Keratinocyte (primary cell): ENCODE measurements at regions not wholly inside any gene's neighbourhood (a gene's known extent, or its start where the extent isn't known, plus 50 kb on each side); places are given as distances from the start of the nearest gene placed in this dataset.

Experiments
- EZH2 ChIP-seq: IDR thresholded peaks from one replicate; pipeline ENCODE4 v1.6.1; 2012; ENCODE audit warnings: inconsistent platforms, mild to moderate bottlenecking, low read length, moderate library complexity
- TF ChIP-seq, protein P1 (sequence below), 3 experiments: IDR thresholded peaks in 1 of 3; conservative IDR thresholded peaks in 1 of 3; optimal IDR thresholded peaks in 1 of 3; 2 replicates in 2 of 3; 3 replicates in 1 of 3; pipeline versions ENCODE3 to v1.5.1; 2011; ENCODE audit warnings: low read length in 3 of 3, mild to moderate bottlenecking in 3 of 3, moderate library complexity in 2 of 3, control low read depth in 1 of 3, inconsistent platforms in 1 of 3; ENCODE audit not compliant: insufficient read depth in 2 of 3; ENCODE audit errors: extremely low read depth in 1 of 3

DNA sequence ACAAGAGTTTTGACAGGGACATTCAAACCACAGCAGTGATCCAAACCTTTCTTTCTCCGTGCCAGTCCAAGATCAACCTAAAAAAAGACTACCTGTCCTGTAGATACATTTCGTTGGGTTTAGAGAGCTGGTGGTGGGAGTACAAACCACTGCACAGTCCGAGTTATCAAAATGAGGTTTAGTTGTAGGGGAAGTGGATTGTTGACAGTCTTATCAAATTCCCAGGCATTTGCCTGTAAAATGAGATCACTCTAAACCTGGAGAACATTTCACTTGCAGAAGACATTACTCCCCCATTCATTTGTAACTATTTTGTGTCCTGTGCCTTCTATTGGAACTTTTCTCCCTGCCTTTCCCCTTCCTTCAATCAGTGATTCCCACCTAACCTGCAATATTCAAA is 469.6 kb upstream of the JARID2 start:
- TF ChIP-seq, protein P1, sequence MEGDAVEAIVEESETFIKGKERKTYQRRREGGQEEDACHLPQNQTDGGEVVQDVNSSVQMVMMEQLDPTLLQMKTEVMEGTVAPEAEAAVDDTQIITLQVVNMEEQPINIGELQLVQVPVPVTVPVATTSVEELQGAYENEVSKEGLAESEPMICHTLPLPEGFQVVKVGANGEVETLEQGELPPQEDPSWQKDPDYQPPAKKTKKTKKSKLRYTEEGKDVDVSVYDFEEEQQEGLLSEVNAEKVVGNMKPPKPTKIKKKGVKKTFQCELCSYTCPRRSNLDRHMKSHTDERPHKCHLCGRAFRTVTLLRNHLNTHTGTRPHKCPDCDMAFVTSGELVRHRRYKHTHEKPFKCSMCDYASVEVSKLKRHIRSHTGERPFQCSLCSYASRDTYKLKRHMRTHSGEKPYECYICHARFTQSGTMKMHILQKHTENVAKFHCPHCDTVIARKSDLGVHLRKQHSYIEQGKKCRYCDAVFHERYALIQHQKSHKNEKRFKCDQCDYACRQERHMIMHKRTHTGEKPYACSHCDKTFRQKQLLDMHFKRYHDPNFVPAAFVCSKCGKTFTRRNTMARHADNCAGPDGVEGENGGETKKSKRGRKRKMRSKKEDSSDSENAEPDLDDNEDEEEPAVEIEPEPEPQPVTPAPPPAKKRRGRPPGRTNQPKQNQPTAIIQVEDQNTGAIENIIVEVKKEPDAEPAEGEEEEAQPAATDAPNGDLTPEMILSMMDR (optimal IDR thresholded peaks at IDR 0.05 in 1 of 3, IDR thresholded peaks at IDR 0.05 in 1 of 3, conservative IDR thresholded peaks at IDR 0.05 in 1 of 3; ENCODE audit: extremely low read depth in 1 of 3, insufficient read depth in 2 of 3, low read length in 3 of 3): no peak
- no peak for TF ChIP-seq EZH2
